ENCODE measurements at regions not wholly inside any gene's neighbourhood (a gene's known extent, or its start where the extent isn't known, plus 50 kb on each side); places are given as distances from the start of the nearest gene placed in this dataset.

- TF ChIP-seq CSRNP3 (CRISPR knock-in tag; IDR thresholded peaks at IDR 0.05) (no peak), GLIS3 (CRISPR knock-in tag; IDR thresholded peaks at IDR 0.05) (no peak), TCF4 (CRISPR knock-in tag; IDR thresholded peaks at IDR 0.05; ENCODE audit: borderline replicate concordance) (no peak), ZFP30 (CRISPR knock-in tag; IDR thresholded peaks at IDR 0.05) (no peak), ISL1 (CRISPR knock-in tag; IDR thresholded peaks at IDR 0.05) (no peak), POU6F1 (CRISPR knock-in tag; IDR thresholded peaks at IDR 0.05; ENCODE audit: borderline replicate concordance, low read depth) (no peak), ZNF70 (CRISPR knock-in tag; IDR thresholded peaks at IDR 0.05) (no peak), ZFP3 (CRISPR knock-in tag; IDR thresholded peaks at IDR 0.05) (no peak), PATZ1 (CRISPR knock-in tag; IDR thresholded peaks at IDR 0.05; ENCODE audit: borderline replicate concordance) (no peak), CREB5 (CRISPR knock-in tag; IDR thresholded peaks at IDR 0.05; ENCODE audit: low read depth) (no peak), BACH2 (CRISPR knock-in tag; IDR thresholded peaks at IDR 0.05; ENCODE audit: borderline replicate concordance) (no peak), RARB (CRISPR knock-in tag; IDR thresholded peaks at IDR 0.05) (no peak), ZNF565 (CRISPR knock-in tag; conservative IDR thresholded peaks at IDR 0.05; ENCODE audit: low read depth) (no peak), CSDC2 (CRISPR knock-in tag; IDR thresholded peaks at IDR 0.05) (no peak)
These were observed 267.6 kb upstream of the TENM4 start for GRCh38 chr11:79708319-79708932.

All from SK-N-SH treated with all-trans-retinoic acid at 6 μM for 48 hours (cell line).